BE2C (cell line): ENCODE measurements at regions not wholly inside any gene's neighbourhood (a gene's known extent, or its start where the extent isn't known, plus 50 kb on each side); places are given as distances from the start of the nearest gene placed in this dataset.

Experiments used
- DNase-seq: peaks from one replicate; pipeline ENCODE4 v3.0.0-alpha.2; 2020
- H3K27me3 ChIP-seq: fragments of 250-450 bp; sonication (Bioruptor Pico); 2 replicates; pipeline ENCODE4 v1.5.1; 2020; ENCODE audit warnings: mild to moderate bottlenecking
- H3K36me3 ChIP-seq: fragments of 250-450 bp; sonication (Bioruptor Pico); 2 replicates; pipeline ENCODE4 v1.5.1; 2020; ENCODE audit warnings: mild to moderate bottlenecking
- H3K4me1 ChIP-seq: fragments of 250-450 bp; sonication (Bioruptor Pico); 2 replicates; pipeline ENCODE4 v1.5.1; 2020
- H3K4me3 ChIP-seq: 2 replicates; pipeline ENCODE4 v1.5.1; 2011; ENCODE audit warnings: low read depth, low read length
- H3K9me3 ChIP-seq: fragments of 250-450 bp; sonication (Bioruptor Pico); 2 replicates; pipeline ENCODE4 v1.5.1; 2020
- TF ChIP-seq, protein P1 (sequence below): IDR thresholded peaks from 2 replicates; pipeline ENCODE4 v1.5.1; 2012; ENCODE audit warnings: mild to moderate bottlenecking, low read depth, low read length

DNA sequence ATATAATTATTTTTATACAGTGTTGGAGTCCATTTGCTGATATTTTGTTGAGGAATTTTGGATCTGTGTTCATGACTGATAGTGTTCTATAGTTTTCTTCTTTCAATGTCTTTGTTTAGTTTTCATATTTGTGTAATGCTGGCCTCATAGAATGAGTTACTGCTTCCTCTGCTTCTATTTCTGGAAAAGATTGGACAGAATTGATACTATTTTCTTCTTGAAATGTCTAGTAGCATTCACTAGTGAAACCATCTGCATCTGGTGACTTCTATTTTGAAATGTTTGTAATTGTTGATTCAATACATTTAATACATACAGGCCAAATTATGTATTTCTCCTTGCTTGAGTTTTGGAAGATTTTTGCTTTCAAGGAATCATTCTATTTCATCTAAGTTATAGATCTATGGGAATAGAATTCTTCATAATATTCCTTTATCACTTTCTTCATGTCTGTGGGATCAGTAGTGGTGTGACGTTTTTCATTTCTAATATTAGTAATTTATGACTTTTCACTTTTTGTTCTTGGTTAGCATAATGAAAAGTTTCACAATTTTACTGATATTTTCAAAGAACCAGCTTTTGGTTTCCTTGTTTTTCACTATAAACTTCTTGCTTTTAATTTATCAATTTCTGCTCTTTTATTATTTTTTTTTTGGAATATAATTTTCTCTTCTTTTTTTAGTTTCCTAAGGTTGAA, 509.9 kb upstream of the VRK2 start:
- TF ChIP-seq, protein P1, sequence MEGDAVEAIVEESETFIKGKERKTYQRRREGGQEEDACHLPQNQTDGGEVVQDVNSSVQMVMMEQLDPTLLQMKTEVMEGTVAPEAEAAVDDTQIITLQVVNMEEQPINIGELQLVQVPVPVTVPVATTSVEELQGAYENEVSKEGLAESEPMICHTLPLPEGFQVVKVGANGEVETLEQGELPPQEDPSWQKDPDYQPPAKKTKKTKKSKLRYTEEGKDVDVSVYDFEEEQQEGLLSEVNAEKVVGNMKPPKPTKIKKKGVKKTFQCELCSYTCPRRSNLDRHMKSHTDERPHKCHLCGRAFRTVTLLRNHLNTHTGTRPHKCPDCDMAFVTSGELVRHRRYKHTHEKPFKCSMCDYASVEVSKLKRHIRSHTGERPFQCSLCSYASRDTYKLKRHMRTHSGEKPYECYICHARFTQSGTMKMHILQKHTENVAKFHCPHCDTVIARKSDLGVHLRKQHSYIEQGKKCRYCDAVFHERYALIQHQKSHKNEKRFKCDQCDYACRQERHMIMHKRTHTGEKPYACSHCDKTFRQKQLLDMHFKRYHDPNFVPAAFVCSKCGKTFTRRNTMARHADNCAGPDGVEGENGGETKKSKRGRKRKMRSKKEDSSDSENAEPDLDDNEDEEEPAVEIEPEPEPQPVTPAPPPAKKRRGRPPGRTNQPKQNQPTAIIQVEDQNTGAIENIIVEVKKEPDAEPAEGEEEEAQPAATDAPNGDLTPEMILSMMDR = no peak
- Histone ChIP-seq H3K4me1 (no peaks in the 10 kb centered on the region), H3K9me3 (no peaks in the 10 kb centered on the region), H3K27me3 (no peaks in the 10 kb centered on the region), H3K36me3 (no peaks in the 10 kb centered on the region), H3K4me3 (no peak overlapping the region)
- no peak for DNase-seq

DNA sequence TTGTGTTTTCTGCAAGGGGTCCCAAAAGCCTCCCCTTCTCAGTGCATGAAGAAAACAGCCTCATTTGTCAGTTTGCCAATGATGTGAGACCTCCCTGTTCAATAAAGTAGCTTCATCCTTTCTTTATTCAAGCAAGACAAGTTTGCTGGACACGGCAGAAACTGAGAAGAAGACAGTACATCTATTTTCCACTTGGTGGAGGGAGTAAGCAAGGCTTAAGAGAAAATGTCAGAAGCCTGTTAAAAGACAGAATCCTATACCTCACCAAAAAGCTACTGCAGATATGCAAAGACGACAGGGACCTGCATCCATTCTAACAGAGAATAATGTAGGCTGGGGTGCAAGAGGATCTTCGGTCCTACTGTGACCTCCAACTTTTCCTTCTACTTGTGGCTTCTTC, 506.8 kb upstream of the VRK2 start:
- Histone ChIP-seq H3K9me3 (no peaks in the 10 kb centered on the region), H3K27me3 (no peaks in the 10 kb centered on the region), H3K4me1 (no peaks in the 10 kb centered on the region), H3K36me3 (no peaks in the 10 kb centered on the region), H3K4me3 (no peak overlapping the region)
- no peak for DNase-seq
- TF ChIP-seq, protein P1 = no peak

DNA sequence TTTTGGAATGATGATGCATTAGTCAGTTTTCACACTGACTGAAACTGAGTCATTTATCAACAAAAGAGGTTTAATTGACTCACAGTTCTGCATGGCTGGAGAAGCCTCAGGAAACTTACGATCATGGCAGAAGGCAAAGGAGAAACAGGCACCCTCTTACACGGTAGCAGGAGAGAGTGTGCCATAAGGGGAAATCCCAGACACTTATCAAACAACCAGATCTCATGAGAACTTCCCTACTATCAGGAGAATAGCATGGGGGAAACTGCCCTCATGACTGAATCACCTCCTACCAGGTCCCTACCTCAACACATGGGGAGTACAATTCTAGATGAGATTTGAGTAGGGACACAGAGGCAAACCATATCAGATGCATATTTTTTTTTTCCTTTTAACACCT, 504.5 kb upstream of the VRK2 start:
- Histone ChIP-seq H3K9me3 (no peaks in the 10 kb centered on the region), H3K27me3 (no peaks in the 10 kb centered on the region), H3K4me1 (no peaks in the 10 kb centered on the region), H3K4me3 (no peak overlapping the region), H3K36me3 (no peaks in the 10 kb centered on the region)
- no peak for DNase-seq
- TF ChIP-seq, protein P1 = no peak

DNA sequence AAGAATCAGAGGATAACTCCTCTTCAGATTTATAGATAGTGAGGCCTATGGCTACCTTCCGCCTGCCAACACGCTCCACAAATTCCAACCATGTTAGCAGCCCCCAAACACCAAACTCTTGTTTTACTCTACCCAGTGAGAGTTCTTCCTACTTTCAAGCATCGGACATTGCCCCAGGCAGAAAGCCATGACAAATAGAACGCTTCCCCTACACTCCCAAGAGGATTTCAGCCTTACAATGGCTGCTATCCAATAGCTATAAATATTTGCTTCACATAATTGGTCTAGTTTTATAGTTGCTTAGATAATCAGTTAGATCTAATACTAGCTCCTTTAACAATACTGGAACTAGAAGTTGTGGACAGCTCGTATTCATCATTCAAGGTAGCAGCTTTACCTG, 503.4 kb upstream of the VRK2 start:
- H3K27me3 ChIP-seq = no peaks in the 10 kb centered on the region
- TF ChIP-seq, protein P1 = no peak
- no peaks in the 10 kb centered on the region for H3K4me1 ChIP-seq
- no peaks in the 10 kb centered on the region for H3K9me3 ChIP-seq
- H3K4me3 ChIP-seq = no peak overlapping the region
- H3K36me3 ChIP-seq = no peaks in the 10 kb centered on the region
- DNase-seq = no peak

DNA sequence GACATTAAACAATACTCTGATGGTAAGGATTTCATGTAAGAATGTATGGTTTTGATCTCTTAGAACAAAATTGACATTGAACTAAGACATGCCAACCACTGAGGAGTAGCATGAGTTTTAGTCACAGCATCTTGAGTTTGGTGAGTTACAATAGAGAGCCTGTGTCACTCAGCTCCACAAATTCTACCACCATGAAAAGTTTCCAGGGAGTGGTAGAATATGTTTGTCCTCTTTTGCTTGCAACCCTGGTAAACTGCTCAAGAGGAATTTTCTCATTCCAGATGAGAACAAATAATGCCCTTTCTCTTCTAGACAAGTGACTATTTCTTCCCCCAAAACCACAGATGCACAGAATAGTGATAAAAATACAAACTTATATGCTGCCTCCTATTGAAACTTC, 502.0 kb upstream of the VRK2 start:
- TF ChIP-seq, protein P1 = no peak
- Histone ChIP-seq H3K4me1 (no peaks in the 10 kb centered on the region), H3K36me3 (no peaks in the 10 kb centered on the region), H3K27me3 (no peaks in the 10 kb centered on the region), H3K4me3 (no peak overlapping the region), H3K9me3 (no peaks in the 10 kb centered on the region)
- no peak for DNase-seq

DNA sequence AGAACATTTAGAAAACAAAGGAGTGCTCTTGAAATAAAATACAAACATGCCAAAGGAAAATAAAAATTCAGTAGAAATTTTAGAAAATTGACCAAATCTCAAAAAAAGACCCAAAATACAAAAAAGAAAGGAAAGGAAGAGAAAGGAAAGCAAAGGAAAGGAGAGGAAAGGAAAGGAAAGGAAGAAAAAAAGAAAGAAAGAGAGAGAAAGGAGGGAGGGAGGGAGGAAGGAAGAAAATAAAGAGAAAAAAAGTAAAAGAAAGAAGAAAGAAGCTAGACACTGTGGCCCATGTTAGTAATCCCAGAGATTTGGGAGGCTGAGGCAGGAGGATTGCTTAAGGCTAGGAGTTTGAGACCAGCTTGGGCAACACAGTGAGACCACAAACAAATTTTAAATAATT, 500.1 kb upstream of the VRK2 start:
- TF ChIP-seq, protein P1 = no peak
- no peak for DNase-seq
- Histone ChIP-seq H3K9me3 (no peaks in the 10 kb centered on the region), H3K4me3 (no peak overlapping the region), H3K4me1 (no peaks in the 10 kb centered on the region), H3K27me3 (no peaks in the 10 kb centered on the region), H3K36me3 (no peaks in the 10 kb centered on the region)
